ENCODE measurements at regions not wholly inside any gene's neighbourhood (a gene's known extent, or its start where the extent isn't known, plus 50 kb on each side); places are given as distances from the start of the nearest gene placed in this dataset.

DNA sequence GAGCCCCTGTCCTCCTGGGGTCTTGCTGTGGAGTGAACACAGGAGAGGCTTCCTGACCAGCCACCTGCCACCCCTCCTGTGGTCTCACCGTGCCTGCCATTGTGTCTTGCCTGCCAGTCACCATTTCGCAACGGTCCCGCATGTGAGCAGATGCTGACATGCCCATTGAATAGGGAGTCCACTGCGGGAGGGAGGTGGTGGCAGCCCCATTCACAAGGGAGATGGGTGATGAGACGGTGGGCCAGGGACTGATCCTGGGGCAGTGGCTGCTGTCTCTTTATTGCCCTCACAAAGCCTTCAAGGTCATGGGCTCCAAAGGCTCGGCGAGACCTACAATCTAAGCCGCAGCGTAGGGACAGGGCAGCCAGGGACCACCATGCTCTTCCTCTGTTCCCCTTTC is 76.0 kb upstream of the NPTX2 start:
- Histone ChIP-seq H3K9me3 (peaks cover 0 to 9% (median 2%) of the 10 kb centered on the region in 8 donors), H3K4me3 (no peak overlapping the region), H3K27ac (no peak overlapping the region), H3K4me1 (no peaks in the 10 kb centered on the region), H3K36me3 (no peaks in the 10 kb centered on the region), H3K27me3 (replicated peaks in 1 of 7) (peaks cover 0 to 18% (median 0%) of the 10 kb centered on the region in 7 donors)
- no peak for TF ChIP-seq POLR2A (IDR thresholded peaks at IDR 0.05)
- no peak for TF ChIP-seq POLR2AphosphoS5 (IDR thresholded peaks at IDR 0.05)
- TF ChIP-seq, protein P1, sequence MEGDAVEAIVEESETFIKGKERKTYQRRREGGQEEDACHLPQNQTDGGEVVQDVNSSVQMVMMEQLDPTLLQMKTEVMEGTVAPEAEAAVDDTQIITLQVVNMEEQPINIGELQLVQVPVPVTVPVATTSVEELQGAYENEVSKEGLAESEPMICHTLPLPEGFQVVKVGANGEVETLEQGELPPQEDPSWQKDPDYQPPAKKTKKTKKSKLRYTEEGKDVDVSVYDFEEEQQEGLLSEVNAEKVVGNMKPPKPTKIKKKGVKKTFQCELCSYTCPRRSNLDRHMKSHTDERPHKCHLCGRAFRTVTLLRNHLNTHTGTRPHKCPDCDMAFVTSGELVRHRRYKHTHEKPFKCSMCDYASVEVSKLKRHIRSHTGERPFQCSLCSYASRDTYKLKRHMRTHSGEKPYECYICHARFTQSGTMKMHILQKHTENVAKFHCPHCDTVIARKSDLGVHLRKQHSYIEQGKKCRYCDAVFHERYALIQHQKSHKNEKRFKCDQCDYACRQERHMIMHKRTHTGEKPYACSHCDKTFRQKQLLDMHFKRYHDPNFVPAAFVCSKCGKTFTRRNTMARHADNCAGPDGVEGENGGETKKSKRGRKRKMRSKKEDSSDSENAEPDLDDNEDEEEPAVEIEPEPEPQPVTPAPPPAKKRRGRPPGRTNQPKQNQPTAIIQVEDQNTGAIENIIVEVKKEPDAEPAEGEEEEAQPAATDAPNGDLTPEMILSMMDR (IDR thresholded peaks at IDR 0.05 in 8 of 11, conservative IDR thresholded peaks at IDR 0.05 in 3 of 11): no peak
- DNase-seq: no peak
- WGBS, 5 donors: 82 to 88% (median 86%) methylated on average over 8 to 10 of the region's 10 CpGs
- intact Hi-C loops (cut with DNase I; ENCODE audit: low total_unique reads): no loop called here

DNA sequence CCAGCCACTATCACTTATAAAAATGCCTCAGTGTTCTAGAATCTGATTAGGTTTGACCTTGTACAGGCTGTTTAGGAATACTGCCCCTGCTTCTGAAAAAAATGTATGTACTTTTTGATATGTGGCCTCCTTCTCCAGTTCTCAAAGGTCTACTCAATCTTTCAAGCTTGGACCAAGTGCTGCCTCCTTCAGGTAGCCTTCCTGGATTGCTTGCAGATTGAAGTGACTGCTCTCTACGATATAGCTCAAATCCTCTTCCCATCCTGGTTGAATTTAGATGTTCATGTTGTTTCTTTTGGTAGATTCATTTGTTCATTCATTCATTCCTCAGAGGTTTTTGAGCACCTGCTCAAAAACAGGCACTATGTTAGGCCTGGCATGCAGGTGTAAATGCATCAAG is 77.2 kb upstream of the NPTX2 start:
- 75 to 80% (median 80%) methylated on average over 1 of the region's 1 CpG for WGBS, 5 donors
- TF ChIP-seq, protein P1 (IDR thresholded peaks at IDR 0.05 in 8 of 11, conservative IDR thresholded peaks at IDR 0.05 in 3 of 11): no peak
- no peak for TF ChIP-seq POLR2A (IDR thresholded peaks at IDR 0.05)
- no peak for TF ChIP-seq POLR2AphosphoS5 (IDR thresholded peaks at IDR 0.05)
- intact Hi-C loops (cut with DNase I; ENCODE audit: low total_unique reads): no loop called here

DNA sequence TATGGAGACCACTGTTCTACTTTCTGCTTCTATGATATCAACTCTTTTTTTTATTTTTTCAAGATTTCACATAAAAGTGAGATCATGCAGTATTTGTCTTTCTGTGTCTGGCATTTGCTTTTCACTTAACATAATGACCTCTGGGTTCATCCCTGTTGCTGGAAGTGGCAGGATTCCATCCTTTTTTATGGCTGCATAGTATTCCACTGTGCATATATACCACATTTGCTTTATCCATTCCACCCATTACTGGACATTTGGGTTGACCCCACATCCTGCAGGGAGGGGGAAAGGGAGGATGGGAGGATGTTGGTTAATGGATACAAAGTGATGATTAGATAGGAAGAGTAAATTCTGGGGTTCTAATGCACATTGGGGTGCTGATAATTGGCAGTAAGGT is 80.3 kb upstream of the NPTX2 start:
- intact Hi-C loops (cut with DNase I; ENCODE audit: low total_unique reads): no loop called here

More for the DNA sequence above, 77.2 kb upstream of the NPTX2 start:
- H3K9me3 ChIP-seq: peaks cover 0 to 9% (median 2%) of the 10 kb centered on the region in 8 donors
- no peaks in the 10 kb centered on the region for H3K36me3 ChIP-seq
- H3K27ac ChIP-seq: no peak overlapping the region
- no peaks in the 10 kb centered on the region for H3K4me1 ChIP-seq
- peaks cover 0 to 18% (median 0%) of the 10 kb centered on the region in 7 donors for H3K27me3 ChIP-seq (replicated peaks in 1 of 7)
- no peak overlapping the region for H3K4me3 ChIP-seq
- no peak for DNase-seq

DNA sequence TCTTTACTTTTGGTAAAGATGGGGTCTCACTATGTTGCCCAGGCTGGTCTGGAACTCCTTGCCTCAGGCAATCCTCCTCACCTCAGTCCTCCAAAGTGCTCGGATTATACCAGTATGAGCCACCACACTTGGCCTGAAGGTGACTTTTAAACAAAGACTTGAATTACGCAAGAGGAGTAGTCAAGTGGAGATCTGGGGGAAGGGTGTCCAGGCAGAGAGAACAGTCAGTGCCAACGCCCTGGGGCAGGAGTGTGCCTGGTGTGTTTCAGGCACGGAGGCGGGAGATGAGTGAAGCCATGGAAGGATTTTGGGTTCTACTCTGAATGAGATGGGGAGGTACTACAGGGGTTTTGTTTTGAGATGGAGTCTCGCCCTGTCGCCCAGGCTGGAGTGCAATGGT is 82.6 kb upstream of the NPTX2 start:
- no peak for DNase-seq
- Histone ChIP-seq H3K27me3 (replicated peaks in 1 of 7) (no peaks in the 10 kb centered on the region), H3K9me3 (peaks cover 0 to 36% (median 12%) of the 10 kb centered on the region in 8 donors), H3K4me1 (no peaks in the 10 kb centered on the region), H3K27ac (no peak overlapping the region), H3K4me3 (no peak overlapping the region), H3K36me3 (no peaks in the 10 kb centered on the region)
- intact Hi-C loops (cut with DNase I; ENCODE audit: low total_unique reads): no loop called here
- WGBS, 5 donors: 70 to 92% (median 84%) methylated on average over 7 of the region's 7 CpGs
- no peak for TF ChIP-seq POLR2A (IDR thresholded peaks at IDR 0.05)
- TF ChIP-seq, protein P1 (IDR thresholded peaks at IDR 0.05 in 8 of 11, conservative IDR thresholded peaks at IDR 0.05 in 3 of 11): no peak
- TF ChIP-seq POLR2AphosphoS5 (IDR thresholded peaks at IDR 0.05): no peak

More for the DNA sequence above, 80.3 kb upstream of the NPTX2 start:
- no peaks in the 10 kb centered on the region for H3K4me1 ChIP-seq
- H3K4me3 ChIP-seq: no peak overlapping the region
- DNase-seq: no peak
- no peaks in the 10 kb centered on the region for H3K36me3 ChIP-seq
- peaks cover 0 to 19% (median 6%) of the 10 kb centered on the region in 8 donors for H3K9me3 ChIP-seq
- H3K27me3 ChIP-seq (replicated peaks in 1 of 7): no peaks in the 10 kb centered on the region
- H3K27ac ChIP-seq: no peak overlapping the region
- TF ChIP-seq POLR2A (IDR thresholded peaks at IDR 0.05) (no peak), POLR2AphosphoS5 (IDR thresholded peaks at IDR 0.05) (no peak)
- TF ChIP-seq, protein P1 (IDR thresholded peaks at IDR 0.05 in 8 of 11, conservative IDR thresholded peaks at IDR 0.05 in 3 of 11): no peak

Measured in spleen (tissue), 11 donors.